ENCODE measurements at regions not wholly inside any gene's neighbourhood (a gene's known extent, or its start where the extent isn't known, plus 50 kb on each side); places are given as distances from the start of the nearest gene placed in this dataset.

- Histone ChIP-seq H3K9ac (no peak overlapping the region), H2AFZ (replicated peaks) (no peak overlapping the region), H3F3A (ENCODE audit: low read depth) (no peaks in the 10 kb centered on the region), H3K4me3 (no peak overlapping the region), H3K27ac (no peak overlapping the region), H3K4me2 (no peak overlapping the region), H4K20me1 (ENCODE audit: low read depth) (no peaks in the 10 kb centered on the region), H3K79me2 (ENCODE audit: low read depth) (no peaks in the 10 kb centered on the region), H3K36me3 (no peaks in the 10 kb centered on the region), H3K27me3 (no peaks in the 10 kb centered on the region), H3K9me3 (ENCODE audit: low read depth) (no peaks in the 10 kb centered on the region), H3K4me1 (no peaks in the 10 kb centered on the region)
- no peak overlapping the region for H3K27ac Mint-ChIP-seq
- no peaks in the 10 kb centered on the region for H3K27me3 Mint-ChIP-seq (ENCODE audit: insufficient read depth, low read depth)
- no peaks in the 10 kb centered on the region for H3K4me1 Mint-ChIP-seq
- no peak overlapping the region for H3K4me3 Mint-ChIP-seq
- no peak for TF ChIP-seq EZH2phosphoT487 (IDR thresholded peaks at IDR 0.05)
- TF ChIP-seq CTCF (IDR thresholded peaks at IDR 0.05): no peak
- peaks cover 9% of the 10 kb centered on the region for H3K9me3 Mint-ChIP-seq
- no peaks in the 10 kb centered on the region for H3K36me3 Mint-ChIP-seq
- DNase-seq (ENCODE audit: low spot score): no peak
These were observed 212.5 kb downstream of the SCG2 start for GRCh38 chr2:223389624-223390023.

- H3K4me2 ChIP-seq: no peak overlapping the region
- no peaks in the 10 kb centered on the region for H3F3A ChIP-seq (ENCODE audit: low read depth)
- H3K27ac ChIP-seq: no peak overlapping the region
- no peak overlapping the region for H3K4me3 Mint-ChIP-seq
- no peaks in the 10 kb centered on the region for H3K9me3 ChIP-seq (ENCODE audit: low read depth)
- H3K4me3 ChIP-seq: no peak overlapping the region
- no peaks in the 10 kb centered on the region for H3K4me1 Mint-ChIP-seq
- H3K27ac Mint-ChIP-seq: no peak overlapping the region
- TF ChIP-seq CTCF (IDR thresholded peaks at IDR 0.05) (no peak), EZH2phosphoT487 (IDR thresholded peaks at IDR 0.05) (no peak), EZH2 (IDR thresholded peaks at IDR 0.05) (no peak)
- no peak for DNase-seq (ENCODE audit: low spot score)
- H3K9ac ChIP-seq: no peak overlapping the region
- peaks cover 17% of the 10 kb centered on the region for H3K9me3 Mint-ChIP-seq
- H4K20me1 ChIP-seq (ENCODE audit: low read depth): no peaks in the 10 kb centered on the region
- no peaks in the 10 kb centered on the region for H3K27me3 Mint-ChIP-seq (ENCODE audit: insufficient read depth, low read depth)
- H3K36me3 Mint-ChIP-seq: no peaks in the 10 kb centered on the region
- no peaks in the 10 kb centered on the region for H3K79me2 ChIP-seq (ENCODE audit: low read depth)
- no peaks in the 10 kb centered on the region for H3K36me3 ChIP-seq
- no peaks in the 10 kb centered on the region for H3K27me3 ChIP-seq
- no peaks in the 10 kb centered on the region for H3K4me1 ChIP-seq
- H2AFZ ChIP-seq (replicated peaks): no peak overlapping the region
These were observed 205.2 kb downstream of the SCG2 start for GRCh38 chr2:223396993-223397392.

- no peaks in the 10 kb centered on the region for H3K27me3 Mint-ChIP-seq (ENCODE audit: insufficient read depth, low read depth)
- peaks cover 9% of the 10 kb centered on the region for H3K9me3 Mint-ChIP-seq
These were observed 202.7 kb downstream of the SCG2 start for GRCh38 chr2:223399357-223399957.

More at GRCh38 chr2:223399357-223399957, 202.7 kb downstream of the SCG2 start:
- Histone ChIP-seq H3K27ac (no peak overlapping the region), H3F3A (ENCODE audit: low read depth) (no peaks in the 10 kb centered on the region), H3K4me3 (no peak overlapping the region), H3K9ac (no peak overlapping the region), H3K4me1 (no peaks in the 10 kb centered on the region), H2AFZ (replicated peaks) (no peak overlapping the region), H3K27me3 (peaks cover 4% of the 10 kb centered on the region), H4K20me1 (ENCODE audit: low read depth) (no peaks in the 10 kb centered on the region), H3K9me3 (ENCODE audit: low read depth) (no peaks in the 10 kb centered on the region), H3K79me2 (ENCODE audit: low read depth) (no peaks in the 10 kb centered on the region), H3K36me3 (no peaks in the 10 kb centered on the region), H3K4me2 (no peak overlapping the region)
- no peaks in the 10 kb centered on the region for H3K36me3 Mint-ChIP-seq
- H3K4me1 Mint-ChIP-seq: no peaks in the 10 kb centered on the region
- TF ChIP-seq EZH2 (IDR thresholded peaks at IDR 0.05) (no peak), EZH2phosphoT487 (IDR thresholded peaks at IDR 0.05) (no peak), CTCF (IDR thresholded peaks at IDR 0.05) (no peak)
- no peak overlapping the region for H3K27ac Mint-ChIP-seq
- H3K4me3 Mint-ChIP-seq: no peak overlapping the region
- no peak for DNase-seq (ENCODE audit: low spot score)

Measured in neural progenitor cell (in vitro differentiated cells).